HuH-7 (cell line): ENCODE measurements at regions not wholly inside any gene's neighbourhood (a gene's known extent, or its start where the extent isn't known, plus 50 kb on each side); places are given as distances from the start of the nearest gene placed in this dataset.
"Not testable (repeated sequence)": the region's sequence is repeated elsewhere in the genome, so short reads cannot be mapped to it uniquely, and the experiment has no call there.

Experiments
- DNase-seq: peaks from one replicate; pipeline ENCODE4 v3.0.0; 2011; ENCODE audit warnings: low spot score

DNA sequence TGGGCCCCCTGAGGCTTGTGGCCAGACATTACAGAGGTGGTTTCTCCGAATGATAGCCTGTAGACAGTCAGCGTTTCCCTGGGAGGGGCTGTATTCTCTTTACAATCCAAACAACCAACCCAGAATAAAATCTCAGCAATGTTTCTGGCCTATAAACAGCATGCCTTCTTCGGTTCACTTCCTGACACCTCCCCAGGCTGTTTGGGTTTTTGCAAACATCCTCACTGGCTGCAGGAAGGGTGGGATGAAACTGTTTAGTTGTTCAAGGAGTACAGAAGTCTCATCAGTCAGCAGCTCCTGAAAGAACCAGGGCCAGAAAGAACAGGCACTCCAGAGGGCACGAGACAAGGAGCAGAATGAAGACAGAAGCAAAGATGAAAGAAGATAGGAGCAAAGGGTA lies 350.0 kb downstream of the QKI start:
- DNase-seq, result no peak

- no peak for DNase-seq
These were observed 347.0 kb downstream of the QKI start for GRCh38 chr6:163761481-163761880.

GRCh38 chr6:163760860-163761259 lies 346.3 kb downstream of the QKI start:
- no peak for DNase-seq

DNA sequence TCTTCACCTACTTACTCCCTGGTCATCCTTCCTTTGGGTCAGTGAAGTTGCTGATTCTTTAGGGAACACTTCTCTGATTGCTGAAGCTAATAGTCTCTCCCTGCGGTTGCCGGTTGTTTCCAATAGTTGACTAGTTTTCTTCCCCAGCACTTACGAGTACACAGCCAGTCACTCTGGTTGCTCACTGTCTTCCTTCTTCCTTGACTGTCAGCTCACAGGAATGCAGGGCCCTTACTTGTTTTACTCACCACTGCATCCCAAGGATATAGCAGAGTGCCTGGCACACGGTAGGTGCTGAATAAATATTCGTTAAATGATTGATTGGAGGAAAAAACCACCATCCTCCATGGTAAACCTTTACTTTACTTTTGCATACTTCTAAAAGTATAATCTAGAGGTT lies 345.0 kb downstream of the QKI start:
- DNase-seq, result no peak

DNA sequence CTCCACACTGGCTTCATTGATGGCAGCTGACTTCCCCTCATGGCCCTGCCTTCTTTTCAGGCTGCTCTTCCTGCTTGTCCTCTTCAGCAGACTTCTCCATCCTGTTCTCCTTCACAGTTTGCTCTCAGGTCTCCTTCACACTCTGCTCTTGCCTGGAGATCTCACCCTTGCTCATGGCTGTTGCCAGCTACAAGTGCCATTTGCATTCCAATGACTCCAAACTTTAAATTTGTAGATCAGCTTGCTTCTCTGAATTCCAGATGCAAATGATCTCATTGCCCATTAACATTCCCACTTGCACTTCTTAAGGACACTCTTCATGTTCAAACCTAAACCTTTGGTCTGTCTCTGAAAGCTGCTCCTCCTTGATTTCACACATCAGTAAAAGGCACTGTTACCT lies 343.0 kb downstream of the QKI start:
- DNase-seq, result no peak

DNA sequence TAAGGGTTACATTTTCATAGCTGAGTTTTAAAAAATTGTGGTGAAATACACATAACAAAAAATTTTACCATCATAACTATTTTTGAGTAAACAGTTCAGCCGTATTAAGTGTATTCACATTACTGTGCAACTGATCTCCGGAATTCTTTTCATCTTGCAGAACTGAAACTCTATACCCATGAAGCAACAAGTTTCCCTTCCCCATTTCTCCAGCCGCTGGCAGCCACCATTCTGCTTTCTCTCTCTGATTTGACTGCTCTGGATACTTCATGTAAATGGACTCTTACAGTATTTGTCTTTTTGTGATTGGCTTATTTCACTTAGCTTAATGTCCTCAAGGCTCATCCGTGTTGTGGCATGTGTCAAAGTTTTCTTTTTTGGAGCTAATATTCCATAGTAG lies 341.6 kb downstream of the QKI start:
- DNase-seq, result no peak

DNA sequence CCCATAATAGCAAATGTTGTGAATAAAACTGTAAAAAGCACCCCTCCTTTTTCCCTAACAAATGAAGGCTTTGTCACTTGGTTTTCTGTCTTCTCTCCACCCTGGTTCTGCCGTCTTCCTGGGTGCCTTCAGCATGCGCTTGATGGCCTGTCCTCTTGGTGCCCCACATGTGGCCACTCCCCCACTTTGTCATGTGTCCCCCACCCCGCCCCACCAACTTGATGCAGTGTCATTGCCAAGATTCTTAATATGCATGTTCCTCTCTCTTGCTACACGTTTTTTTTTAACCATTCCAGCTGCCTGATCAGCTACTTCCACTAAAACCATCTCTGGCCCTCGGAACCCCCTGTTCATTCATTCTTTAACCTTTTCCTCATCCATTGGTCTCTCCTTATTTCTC lies 340.3 kb downstream of the QKI start:
- DNase-seq, result no peak

DNA sequence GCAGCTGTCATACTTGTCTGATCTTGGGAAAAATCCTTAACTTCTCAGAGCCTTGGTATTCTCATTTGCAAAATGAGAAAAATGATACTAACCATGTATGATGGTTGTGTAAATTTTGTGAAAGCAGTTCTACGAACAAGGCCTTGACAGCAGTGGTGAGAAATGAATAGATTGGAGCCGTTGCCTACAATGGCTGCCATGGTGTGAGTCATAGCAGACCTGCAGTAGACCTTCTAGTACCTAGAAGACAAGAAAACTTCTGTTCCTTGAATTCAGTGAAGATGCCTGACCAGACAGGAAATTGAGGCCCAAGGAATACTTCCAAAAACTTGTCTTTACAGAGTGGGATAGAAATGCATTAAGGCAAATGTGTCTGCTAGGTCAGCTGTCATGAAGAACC lies 338.9 kb downstream of the QKI start:
- no peak for DNase-seq

DNA sequence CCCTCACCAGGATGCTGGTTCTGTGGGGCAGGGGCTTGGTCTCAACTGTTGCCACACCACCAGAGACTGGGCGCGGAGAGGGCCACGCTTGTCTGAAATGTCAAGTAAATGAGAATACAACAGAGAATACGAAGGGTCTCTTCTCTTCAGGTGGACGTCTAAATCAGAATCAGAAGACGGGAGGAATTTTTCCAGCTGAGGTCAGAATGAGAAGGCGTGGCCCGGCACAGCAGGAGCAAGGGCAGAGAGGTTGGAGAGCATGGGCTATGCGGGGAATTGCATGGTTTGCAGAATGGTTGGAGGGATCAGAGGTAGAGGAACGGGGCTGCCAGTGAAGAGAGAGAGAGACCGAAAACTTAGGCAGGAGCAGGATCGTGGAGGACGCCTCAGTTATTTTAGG lies 337.9 kb downstream of the QKI start:
- no peak for DNase-seq

DNA sequence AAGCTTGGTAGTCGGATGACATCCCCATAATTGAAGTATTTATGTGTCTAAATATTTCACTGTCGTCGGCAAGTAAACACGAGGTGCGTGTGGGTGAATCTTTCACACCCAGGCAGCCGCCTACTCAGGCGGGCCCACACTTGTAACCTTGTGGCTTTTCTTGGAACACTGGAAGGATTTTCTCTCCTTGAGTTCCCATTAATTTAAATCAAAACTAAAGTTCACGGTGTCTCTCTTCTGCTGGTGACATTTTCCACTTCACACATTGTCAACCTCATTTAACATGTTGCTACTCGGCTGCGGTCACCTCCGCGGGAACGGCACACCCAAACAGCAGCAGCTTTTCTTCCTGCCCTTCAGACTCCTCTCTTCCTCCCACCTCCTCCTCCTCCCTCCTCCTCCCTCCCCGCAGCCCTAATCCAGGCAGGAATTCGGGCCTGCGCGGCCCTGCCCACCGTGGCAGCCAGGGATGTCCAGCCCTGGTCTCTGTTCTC lies 336.6 kb downstream of the QKI start:
- no peak for DNase-seq

GRCh38 chr6:163750431-163751031 lies 336.0 kb downstream of the QKI start:
- no peak for DNase-seq

- no peak for DNase-seq
These were observed 334.4 kb downstream of the QKI start for GRCh38 chr6:163748886-163749285.

GRCh38 chr6:163748036-163748435 lies 333.5 kb downstream of the QKI start:
- no peak for DNase-seq

- DNase-seq, result not testable (repeated sequence)
These were observed 332.5 kb downstream of the QKI start for GRCh38 chr6:163747058-163747457.

- no peak for DNase-seq
These were observed 331.2 kb downstream of the QKI start for GRCh38 chr6:163745536-163746400.

- no peak for DNase-seq
These were observed 329.9 kb downstream of the QKI start for GRCh38 chr6:163744256-163744925.

GRCh38 chr6:163743796-163744195 lies 329.3 kb downstream of the QKI start:
- DNase-seq, result no peak

DNA sequence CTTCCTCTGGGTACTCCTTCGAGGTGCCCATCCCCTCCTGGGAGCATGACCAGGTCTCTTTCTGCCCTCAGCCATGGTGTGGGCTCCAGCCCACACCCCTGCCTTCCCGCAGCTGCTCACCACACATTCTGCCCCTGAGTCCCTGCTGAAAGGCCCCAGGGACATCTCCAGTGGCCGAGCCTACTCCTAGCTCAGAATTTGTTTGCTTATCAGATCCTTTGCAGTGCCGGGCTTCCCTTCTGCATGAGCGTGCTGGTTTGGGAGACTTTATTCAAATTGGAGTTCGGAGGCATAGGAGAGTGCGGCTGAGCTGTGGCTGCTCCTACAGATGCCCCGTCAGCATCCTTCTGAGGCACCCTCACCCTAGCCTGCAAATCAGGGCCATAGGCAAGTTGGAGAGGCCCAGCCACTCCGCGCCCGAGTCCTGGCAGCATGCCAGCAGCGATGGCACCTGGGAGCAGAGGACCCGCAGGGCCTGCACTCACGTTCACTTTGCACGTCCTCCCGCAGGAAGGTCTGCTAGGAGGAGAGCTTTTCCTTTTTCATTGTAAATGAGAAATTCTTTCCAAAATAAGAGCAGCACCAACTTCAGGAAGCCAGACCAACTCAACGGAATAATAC lies 327.3 kb downstream of the QKI start:
- DNase-seq, result no peak

DNA sequence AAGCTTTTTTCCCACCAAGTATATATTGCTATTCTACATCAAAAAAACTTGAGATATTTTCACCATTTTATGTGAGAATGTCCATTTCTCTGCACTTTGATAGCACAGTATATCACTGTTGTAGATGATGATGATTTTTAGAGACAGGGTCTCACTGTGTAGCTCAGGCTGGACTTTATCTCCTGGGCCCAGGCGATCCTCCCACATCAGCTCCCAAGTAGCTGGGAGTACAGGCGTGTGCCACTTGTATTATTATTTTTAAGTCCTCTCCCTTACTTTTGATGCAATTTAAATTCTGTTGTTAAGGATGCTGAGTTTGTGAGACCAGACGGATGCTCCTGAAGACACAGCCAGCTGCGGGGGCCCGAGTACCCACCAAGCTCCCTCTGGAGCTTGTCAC lies 326.8 kb downstream of the QKI start:
- no peak for DNase-seq

GRCh38 chr6:163739966-163740365 lies 325.4 kb downstream of the QKI start:
- no peak for DNase-seq

DNA sequence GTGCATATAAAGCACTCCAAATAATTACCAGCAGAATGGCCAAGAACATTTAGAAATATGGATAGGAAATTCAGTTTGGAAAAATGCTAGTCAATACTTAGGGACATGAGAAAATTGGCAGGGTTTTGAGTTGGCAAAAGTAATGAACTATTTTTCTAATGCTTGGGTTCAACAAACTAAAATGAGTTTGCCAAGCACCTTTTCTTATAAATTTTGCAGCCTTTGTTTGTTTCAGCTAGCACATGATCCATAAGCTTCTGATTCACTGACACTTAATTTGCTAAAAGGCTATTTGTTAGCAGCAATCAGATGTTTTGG lies 324.8 kb downstream of the QKI start:
- no peak for DNase-seq

DNA sequence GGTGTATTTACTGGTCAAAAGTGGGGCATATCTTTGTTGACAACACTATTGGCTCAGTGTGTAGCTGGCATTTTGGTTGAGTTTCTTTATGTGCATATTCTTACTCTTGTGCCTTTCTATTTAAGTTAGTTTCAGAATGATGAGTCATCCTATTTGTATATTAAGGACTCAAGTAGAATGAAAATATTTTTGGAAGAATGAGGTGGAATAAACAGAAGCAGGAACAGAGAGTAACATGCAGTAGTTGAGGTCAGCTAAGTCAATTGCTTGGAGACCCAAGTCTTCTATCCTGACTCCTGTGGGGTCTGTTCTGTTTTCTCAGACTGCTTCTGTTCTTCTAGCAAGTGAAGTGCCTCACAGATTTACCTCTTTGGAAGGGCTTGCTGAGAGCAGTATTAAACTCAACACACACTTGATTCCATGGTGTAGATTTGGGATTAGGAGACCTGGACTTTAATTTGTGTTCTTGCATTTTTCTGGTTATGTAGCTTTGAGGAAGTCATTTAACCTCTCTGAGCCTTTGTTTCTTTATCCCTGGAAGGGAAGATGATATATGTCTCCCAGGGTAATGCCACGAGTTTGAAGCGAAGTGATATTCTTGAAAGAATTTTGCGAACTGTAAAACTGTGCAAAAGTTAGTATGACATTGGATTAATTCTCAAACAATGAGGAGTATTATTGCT lies 324.3 kb downstream of the QKI start:
- DNase-seq, result no peak
